Mucosa of rectum (tissue), 2 donors: ENCODE measurements at regions not wholly inside any gene's neighbourhood (a gene's known extent, or its start where the extent isn't known, plus 50 kb on each side); places are given as distances from the start of the nearest gene placed in this dataset.

Experiments
- H3K27ac ChIP-seq, 2 donors: one replicate each; pipeline ENCODE4 v1.7.0; 2013; ENCODE audit warnings: inconsistent platforms in 2 of 2, low read depth in 2 of 2, low read length in 2 of 2
- H3K27me3 ChIP-seq, 2 donors: one replicate each; pipeline ENCODE4 v1.7.0; 2013; ENCODE audit warnings: low read length in 2 of 2; ENCODE audit not compliant: control insufficient read depth in 2 of 2, insufficient read depth in 2 of 2
- H3K36me3 ChIP-seq, 2 donors: one replicate each; pipeline ENCODE4 v1.7.0; 2013; ENCODE audit warnings: low read length in 2 of 2; ENCODE audit not compliant: control insufficient read depth in 2 of 2, insufficient read depth in 2 of 2
- H3K4me1 ChIP-seq, 2 donors: one replicate each; pipeline ENCODE4 v1.7.0; 2013; ENCODE audit warnings: low read length in 2 of 2, mild to moderate bottlenecking in 1 of 2; ENCODE audit not compliant: control insufficient read depth in 2 of 2, insufficient read depth in 2 of 2
- H3K4me3 ChIP-seq, 2 donors: one replicate each; pipeline ENCODE4 v1.7.0; 2013; ENCODE audit warnings: low read length in 2 of 2
- H3K9ac ChIP-seq, 2 donors: one replicate each; pipeline ENCODE4 v1.7.0; 2013; ENCODE audit warnings: low read length in 2 of 2, low read depth in 1 of 2, mild to moderate bottlenecking in 1 of 2
- H3K9me3 ChIP-seq, 2 donors: one replicate each; pipeline ENCODE4 v1.7.0; 2013; ENCODE audit warnings: low read length in 2 of 2; ENCODE audit not compliant: control insufficient read depth in 2 of 2
- donor health status: healthy.
- donor health status: Normal muscosa, but diverticular disease.

DNA sequence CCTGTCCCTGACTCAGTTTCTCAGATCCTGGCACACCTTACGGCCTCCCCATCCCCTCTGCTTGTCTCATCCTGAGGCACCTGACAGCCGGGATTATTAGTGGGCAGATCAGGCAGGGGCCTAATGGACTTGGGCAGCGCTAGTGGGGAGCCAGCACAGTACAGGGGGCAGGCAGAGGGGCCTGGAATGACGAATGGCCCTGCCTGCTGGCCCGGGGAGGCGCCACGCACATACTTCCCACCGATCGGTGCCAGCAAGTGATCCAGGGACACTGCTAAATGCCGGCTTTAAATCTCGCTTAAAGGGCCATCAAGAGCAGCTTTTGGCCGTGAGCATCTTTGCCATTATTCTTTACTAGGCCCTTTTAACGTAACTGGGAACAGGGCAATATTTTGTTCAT is 188.4 kb downstream of the DHX35 start:
- Histone ChIP-seq H3K36me3 (no peaks in the 10 kb centered on the region), H3K4me1 (no peaks in the 10 kb centered on the region), H3K9me3 (no peaks in the 10 kb centered on the region), H3K9ac (no peak overlapping the region), H3K27ac (no peak overlapping the region), H3K4me3 (no peak overlapping the region), H3K27me3 (peaks cover 0 to 2% of the 10 kb centered on the region in 2 donors)

DNA sequence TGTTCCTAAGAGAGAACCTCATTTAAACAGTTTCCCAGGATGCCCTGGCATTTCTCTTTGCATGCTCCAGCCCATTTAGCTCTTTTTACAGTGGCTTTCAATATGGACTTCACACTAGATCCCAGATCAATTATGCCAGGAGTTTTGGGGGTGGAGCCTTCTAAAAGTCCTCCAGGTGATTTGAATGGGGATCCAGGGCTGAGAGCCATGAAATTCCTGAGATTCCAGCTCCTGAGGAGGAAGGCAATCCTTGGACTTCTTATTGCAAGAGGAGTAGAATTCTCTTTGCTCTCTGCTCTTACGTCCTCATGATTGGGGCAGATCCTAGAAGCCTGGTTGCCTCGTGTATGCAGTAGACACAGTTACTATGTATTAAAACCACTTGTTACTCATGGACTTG is 184.2 kb downstream of the DHX35 start:
- Histone ChIP-seq H3K9me3 (no peaks in the 10 kb centered on the region), H3K27ac (no peak overlapping the region), H3K9ac (no peak overlapping the region), H3K4me1 (no peaks in the 10 kb centered on the region), H3K4me3 (no peak overlapping the region), H3K36me3 (no peaks in the 10 kb centered on the region), H3K27me3 (peaks cover 0 to 2% of the 10 kb centered on the region in 2 donors)

DNA sequence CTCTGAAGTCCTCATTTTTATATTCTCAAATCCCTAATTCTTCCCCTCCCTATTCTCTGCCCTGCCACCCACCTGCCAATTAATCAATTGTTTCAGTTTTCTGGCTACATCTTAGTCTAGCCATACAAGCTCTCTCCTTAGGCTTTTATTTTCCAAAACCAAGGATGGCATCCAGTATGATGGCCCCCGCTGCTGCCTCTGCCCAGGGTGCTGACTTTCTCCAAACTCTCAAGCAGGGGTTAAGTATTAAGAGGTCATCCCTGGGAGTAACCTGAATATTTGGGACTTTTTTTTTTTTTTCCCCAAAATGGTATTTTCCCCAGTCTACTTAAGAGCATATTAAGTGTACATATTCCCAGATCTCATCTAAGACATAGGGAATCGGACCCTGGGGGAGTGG is 183.8 kb downstream of the DHX35 start:
- H3K4me1 ChIP-seq, result no peaks in the 10 kb centered on the region
- H3K4me3 ChIP-seq, result no peak overlapping the region
- H3K27me3 ChIP-seq, result no peaks in the 10 kb centered on the region
- H3K27ac ChIP-seq, result no peak overlapping the region
- H3K36me3 ChIP-seq, result no peaks in the 10 kb centered on the region
- H3K9ac ChIP-seq, result no peak overlapping the region
- H3K9me3 ChIP-seq, result no peaks in the 10 kb centered on the region

DNA sequence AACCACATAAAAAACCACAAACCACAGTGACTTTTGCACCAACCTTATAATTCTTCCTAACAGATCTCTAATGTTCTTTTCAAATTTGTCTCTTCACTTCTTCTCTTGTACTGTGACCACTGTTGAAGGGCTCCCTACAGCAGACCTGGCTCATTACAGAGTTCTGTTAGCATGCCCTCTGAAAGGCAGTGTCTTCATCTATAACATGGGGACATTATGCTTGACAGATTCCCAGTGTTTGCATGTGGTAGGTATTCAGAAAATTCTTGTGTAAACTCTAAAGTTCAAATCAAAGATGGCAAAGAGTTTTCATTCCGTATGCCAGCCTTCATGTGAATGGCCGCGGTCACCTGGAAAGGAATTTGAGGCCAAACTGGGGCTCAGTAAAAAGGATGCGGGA is 182.6 kb downstream of the DHX35 start:
- H3K27ac ChIP-seq, result no peak overlapping the region
- no peak overlapping the region for H3K9ac ChIP-seq
- no peaks in the 10 kb centered on the region for H3K4me1 ChIP-seq
- no peaks in the 10 kb centered on the region for H3K36me3 ChIP-seq
- H3K9me3 ChIP-seq, result no peaks in the 10 kb centered on the region
- H3K27me3 ChIP-seq, result no peaks in the 10 kb centered on the region
- no peak overlapping the region for H3K4me3 ChIP-seq

DNA sequence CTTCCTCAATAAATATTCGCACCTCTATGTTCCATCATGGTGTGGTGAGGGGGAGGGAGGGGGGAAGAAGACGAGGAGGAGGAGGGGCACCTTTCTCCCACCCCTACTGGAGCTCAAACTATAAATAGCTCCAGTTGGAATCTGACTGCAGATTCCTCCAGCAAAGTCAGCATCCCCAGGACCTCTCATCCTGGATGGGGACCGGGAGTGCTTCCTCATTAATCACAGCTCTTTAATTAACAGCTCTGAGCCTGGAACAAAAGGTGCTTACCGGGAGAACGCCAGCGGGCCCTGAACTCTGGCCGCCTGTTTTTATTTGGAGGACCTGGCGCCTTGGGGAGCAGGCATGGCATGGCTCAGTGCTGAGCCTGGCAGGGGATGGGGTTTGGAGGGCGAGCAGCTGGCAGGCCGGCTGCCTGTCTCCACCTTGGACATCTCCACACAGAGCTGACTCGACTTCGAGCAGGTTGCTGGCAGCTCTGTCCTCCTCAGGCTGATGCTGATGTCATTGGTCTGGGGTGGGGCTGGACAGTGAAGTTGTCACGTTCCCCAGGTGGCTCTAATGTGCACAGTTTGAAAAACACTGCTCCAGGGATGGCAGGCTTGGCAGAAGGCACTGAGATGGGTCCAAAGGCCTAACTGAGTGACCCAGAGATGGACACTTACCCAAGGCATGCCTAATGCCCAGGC is 180.4 kb downstream of the DHX35 start:
- H3K9ac ChIP-seq, result no peak overlapping the region
- H3K4me3 ChIP-seq, result no peak overlapping the region

DNA sequence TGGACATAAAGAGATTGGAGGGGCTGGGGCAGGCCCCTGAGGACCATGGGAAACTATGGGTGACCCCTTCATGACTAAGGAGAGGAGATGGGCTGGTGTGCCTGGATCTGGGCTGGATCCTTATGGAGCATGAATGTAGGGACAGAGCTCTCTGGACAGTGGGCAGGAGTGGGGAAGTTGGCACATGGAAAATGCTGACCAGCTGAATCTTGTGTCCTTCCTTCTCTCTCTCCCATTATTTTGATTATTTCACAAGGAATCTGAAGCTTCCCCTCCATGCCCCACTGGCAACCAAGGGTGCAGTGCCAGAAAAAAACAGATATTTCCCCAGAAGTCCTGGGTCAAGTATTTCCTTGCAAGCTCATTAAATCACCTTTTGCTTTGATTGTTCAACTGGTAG is 175.2 kb downstream of the DHX35 start:
- Histone ChIP-seq H3K27ac (no peak overlapping the region), H3K36me3 (no peaks in the 10 kb centered on the region), H3K4me3 (no peak overlapping the region), H3K27me3 (no peaks in the 10 kb centered on the region), H3K9ac (no peak overlapping the region), H3K4me1 (no peaks in the 10 kb centered on the region), H3K9me3 (no peaks in the 10 kb centered on the region)

More for the DNA sequence above, 180.4 kb downstream of the DHX35 start:
- H3K36me3 ChIP-seq, result no peaks in the 10 kb centered on the region
- no peaks in the 10 kb centered on the region for H3K4me1 ChIP-seq
- no peaks in the 10 kb centered on the region for H3K9me3 ChIP-seq
- H3K27me3 ChIP-seq, result no peaks in the 10 kb centered on the region
- H3K27ac ChIP-seq, result no peak overlapping the region

DNA sequence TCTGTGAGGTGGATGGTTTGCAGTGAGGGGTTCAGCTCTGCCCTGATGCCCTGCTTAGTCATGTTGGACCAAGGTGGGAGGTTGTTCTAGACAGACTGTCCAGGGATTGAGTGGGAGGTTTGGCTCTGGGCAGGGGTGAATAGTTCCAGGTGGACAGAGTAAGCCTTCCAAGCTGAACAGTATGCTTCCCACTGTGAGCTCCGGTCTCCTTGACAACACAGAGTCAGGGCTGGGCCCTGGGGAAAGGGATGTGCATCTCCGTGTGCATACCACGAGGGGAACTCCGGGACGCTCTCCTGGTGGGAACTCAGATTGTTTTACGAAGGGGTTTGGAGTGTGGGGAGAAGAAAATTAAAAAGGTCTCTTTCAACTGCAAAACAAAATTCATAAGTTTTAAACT is 174.7 kb downstream of the DHX35 start:
- Histone ChIP-seq H3K4me3 (no peak overlapping the region), H3K27ac (no peak overlapping the region), H3K4me1 (no peaks in the 10 kb centered on the region), H3K27me3 (no peaks in the 10 kb centered on the region), H3K9ac (no peak overlapping the region), H3K9me3 (no peaks in the 10 kb centered on the region), H3K36me3 (no peaks in the 10 kb centered on the region)

DNA sequence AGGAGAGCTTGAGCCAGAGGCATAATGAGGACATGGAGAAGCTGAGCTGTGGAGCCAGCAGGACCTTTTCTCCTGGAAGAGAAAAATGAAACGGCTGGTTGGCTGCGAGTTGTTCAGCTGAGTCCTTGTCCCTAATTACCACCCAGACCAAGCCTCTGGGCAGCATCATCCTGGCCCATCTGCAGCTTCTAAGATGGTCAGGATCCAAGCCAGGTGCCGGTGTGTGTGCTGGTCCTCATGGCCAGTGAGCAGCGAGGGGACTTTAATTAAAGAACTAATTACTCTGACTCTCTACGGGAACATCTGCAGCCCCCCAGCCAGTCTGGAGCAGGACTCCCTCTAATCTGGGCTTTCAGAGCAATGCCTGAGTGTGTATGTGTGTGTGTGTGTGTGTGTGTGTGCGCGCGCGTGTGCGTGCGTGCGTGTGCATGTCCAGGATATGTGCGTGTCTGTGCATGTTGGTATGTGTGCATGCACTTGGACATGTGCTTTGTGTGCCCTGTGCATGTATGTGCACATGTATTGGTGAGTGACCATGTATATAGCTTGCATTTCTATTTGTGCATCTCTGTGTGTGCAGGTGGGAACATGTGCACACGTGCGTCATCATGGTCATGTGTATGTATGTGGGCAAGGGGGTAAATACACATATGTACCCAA is 173.9 kb downstream of the DHX35 start:
- Histone ChIP-seq H3K27ac (no peak overlapping the region), H3K27me3 (no peaks in the 10 kb centered on the region), H3K36me3 (no peaks in the 10 kb centered on the region)

DNA sequence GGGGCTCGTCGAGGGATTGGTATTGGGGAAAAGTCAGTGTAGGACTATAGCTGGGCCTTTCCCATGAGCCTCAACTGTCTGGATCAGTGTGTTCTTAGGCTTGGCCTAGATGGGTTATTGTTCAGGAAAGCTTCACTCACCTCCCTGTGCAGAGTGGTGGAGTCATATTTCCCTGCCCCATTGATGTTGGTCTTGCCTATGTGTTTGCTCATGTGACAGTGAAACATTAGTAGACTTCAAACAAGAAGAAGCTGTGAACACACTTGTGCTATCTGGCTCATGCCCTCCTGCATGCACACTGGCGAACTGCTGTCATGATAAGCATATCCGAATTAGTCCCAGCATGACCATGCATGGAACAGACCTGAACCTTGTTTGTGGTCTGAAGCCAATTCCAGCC is 171.1 kb downstream of the DHX35 start:
- Histone ChIP-seq H3K36me3 (no peaks in the 10 kb centered on the region), H3K27me3 (no peaks in the 10 kb centered on the region), H3K4me3 (no peak overlapping the region), H3K9ac (no peak overlapping the region), H3K9me3 (no peaks in the 10 kb centered on the region), H3K4me1 (no peaks in the 10 kb centered on the region), H3K27ac (no peak overlapping the region)

More for the DNA sequence above, 173.9 kb downstream of the DHX35 start:
- no peak overlapping the region for H3K4me3 ChIP-seq
- no peaks in the 10 kb centered on the region for H3K9me3 ChIP-seq
- no peak overlapping the region for H3K9ac ChIP-seq
- H3K4me1 ChIP-seq, result no peaks in the 10 kb centered on the region

DNA sequence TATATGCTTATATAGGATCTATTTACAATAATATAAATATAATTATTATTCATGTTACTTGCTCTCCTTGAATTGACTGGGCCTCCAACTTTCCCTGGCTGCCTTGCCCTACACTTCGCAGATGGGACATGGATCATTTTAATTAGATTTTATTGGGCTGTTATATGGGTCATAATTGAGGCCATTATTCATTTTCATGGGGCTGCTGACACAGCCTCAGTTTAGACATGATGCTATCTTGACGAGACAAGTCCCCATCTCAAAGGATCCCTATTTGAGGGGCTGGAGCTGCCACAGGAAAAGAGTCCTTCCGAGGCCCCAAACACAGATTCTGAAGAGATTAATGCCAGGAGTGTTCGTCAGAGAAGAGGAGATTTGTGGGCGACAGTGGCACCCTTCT is 170.4 kb downstream of the DHX35 start:
- Histone ChIP-seq H3K27me3 (no peaks in the 10 kb centered on the region), H3K27ac (no peak overlapping the region), H3K9me3 (no peaks in the 10 kb centered on the region), H3K36me3 (no peaks in the 10 kb centered on the region), H3K4me3 (no peak overlapping the region), H3K9ac (no peak overlapping the region), H3K4me1 (no peaks in the 10 kb centered on the region)
